ENCODE measurements at regions not wholly inside any gene's neighbourhood (a gene's known extent, or its start where the extent isn't known, plus 50 kb on each side); places are given as distances from the start of the nearest gene placed in this dataset.

DNA sequence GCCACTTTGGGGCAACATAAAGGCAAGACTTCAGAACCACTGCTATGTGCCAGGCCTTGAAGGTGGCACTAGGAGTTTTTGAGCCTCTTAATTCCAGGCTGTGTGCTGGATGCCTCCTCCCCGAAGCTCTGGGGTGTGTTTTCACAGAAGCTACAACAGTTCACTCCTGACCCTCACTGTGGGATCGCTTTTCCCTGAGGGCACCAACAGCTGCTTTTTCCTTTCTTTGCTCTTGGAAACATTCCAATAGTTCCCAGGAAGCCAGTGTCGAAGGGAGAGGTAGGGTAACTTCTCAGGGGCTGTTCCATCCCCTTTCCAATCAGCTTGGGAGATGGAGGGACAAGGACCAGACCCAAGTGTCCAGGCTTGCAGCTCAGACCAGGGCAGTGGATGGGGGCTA, 153.4 kb downstream of the C1orf94 start:
- Histone ChIP-seq H3K36me3 (no peaks in the 10 kb centered on the region), H3K4me3 (no peak overlapping the region), H3K27me3 (peaks cover 0 to 18% (median 0%) of the 10 kb centered on the region in 4 donors), H3K27ac (replicated peaks in 1 of 4) (no peak overlapping the region), H3K4me1 (no peaks in the 10 kb centered on the region), H3K9me3 (no peaks in the 10 kb centered on the region)
- WGBS, result 56% methylated on average over 3 of the region's 3 CpGs
- TF ChIP-seq, protein P1, sequence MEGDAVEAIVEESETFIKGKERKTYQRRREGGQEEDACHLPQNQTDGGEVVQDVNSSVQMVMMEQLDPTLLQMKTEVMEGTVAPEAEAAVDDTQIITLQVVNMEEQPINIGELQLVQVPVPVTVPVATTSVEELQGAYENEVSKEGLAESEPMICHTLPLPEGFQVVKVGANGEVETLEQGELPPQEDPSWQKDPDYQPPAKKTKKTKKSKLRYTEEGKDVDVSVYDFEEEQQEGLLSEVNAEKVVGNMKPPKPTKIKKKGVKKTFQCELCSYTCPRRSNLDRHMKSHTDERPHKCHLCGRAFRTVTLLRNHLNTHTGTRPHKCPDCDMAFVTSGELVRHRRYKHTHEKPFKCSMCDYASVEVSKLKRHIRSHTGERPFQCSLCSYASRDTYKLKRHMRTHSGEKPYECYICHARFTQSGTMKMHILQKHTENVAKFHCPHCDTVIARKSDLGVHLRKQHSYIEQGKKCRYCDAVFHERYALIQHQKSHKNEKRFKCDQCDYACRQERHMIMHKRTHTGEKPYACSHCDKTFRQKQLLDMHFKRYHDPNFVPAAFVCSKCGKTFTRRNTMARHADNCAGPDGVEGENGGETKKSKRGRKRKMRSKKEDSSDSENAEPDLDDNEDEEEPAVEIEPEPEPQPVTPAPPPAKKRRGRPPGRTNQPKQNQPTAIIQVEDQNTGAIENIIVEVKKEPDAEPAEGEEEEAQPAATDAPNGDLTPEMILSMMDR (IDR thresholded peaks at IDR 0.05), result no peak
- no peak for TF ChIP-seq POLR2A (IDR thresholded peaks at IDR 0.05; ENCODE audit: low read depth)
- TF ChIP-seq POLR2AphosphoS5 (IDR thresholded peaks at IDR 0.05), result no peak
- no peak for TF ChIP-seq EP300 (IDR thresholded peaks at IDR 0.05)
- no peak for DNase-seq (ENCODE audit: extremely low spot score)
- intact Hi-C loops (cut with DNase I), result no loop called here

DNA sequence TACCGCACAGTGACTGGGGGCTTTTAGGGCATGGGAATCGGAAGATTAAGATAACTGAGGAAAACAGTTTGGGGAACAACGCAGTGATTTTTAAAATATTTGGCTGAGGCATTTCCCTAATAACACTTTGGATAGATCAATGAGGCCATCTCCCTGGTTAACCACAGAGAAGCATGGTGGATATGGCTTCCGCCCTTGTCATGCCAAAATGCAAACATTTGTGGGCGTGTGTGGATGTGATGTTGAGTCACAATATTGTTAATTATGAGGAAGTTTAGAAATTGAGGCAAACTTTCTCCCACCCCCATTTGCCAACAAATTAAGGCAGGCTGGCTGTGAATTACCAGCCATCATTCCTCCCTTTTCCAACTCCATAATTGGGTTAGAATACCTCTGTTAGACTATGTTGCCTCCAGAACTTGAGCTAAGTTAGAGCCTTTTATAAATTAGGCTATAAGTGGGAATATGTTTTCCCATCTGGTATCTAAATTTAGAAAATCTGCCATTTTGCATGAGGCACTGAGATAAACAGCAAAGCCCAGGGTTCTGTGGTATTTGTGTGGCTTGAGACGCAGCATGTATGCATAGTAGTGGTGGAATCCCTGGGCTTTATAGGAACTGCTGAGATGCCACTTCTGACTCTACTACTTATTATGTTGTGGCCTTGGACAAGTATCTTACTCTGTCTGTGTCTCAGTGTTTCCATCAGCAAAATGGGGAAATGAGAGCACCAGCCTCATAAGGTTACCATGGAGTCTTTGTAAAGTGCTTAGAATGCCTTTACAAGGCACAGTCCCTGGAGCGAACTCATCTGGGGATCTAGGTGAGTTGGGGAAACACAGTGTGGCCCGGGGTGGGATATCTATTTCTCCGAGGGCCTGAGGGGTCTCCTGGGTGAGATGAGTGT, 154.6 kb downstream of the C1orf94 start:
- DNase-seq (ENCODE audit: extremely low spot score), result no peak
- TF ChIP-seq POLR2AphosphoS5 (IDR thresholded peaks at IDR 0.05), result no peak
- TF ChIP-seq, protein P1 (IDR thresholded peaks at IDR 0.05), result no peak
- H3K27ac ChIP-seq (replicated peaks in 1 of 4), result no peak overlapping the region
- no peak overlapping the region for H3K4me3 ChIP-seq
- 91% methylated on average over 9 of the region's 9 CpGs for WGBS
- intact Hi-C loops (cut with DNase I), result no loop called here
- H3K9me3 ChIP-seq, result no peaks in the 10 kb centered on the region
- peaks cover 0 to 19% (median 0%) of the 10 kb centered on the region in 4 donors for H3K27me3 ChIP-seq
- H3K36me3 ChIP-seq, result no peaks in the 10 kb centered on the region
- H3K4me1 ChIP-seq, result no peaks in the 10 kb centered on the region

DNA sequence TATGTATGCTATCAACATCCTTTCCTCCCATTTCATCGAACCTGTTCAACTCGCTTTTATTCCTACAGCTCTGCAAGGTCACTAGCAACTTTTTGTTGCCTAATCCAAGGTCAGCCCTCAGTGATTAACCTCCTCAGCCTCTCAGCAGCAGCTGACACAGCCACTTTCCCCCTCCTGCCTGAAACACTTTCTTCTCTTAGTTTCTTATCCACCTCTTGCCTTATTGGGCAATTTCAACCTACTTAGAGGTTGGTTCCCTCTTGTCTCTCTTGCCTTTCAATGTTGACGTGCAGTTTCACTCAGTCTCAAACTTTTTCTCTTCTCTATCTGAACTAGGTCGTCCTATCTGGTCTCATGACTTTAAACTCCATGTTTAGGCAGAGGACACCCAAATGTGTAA, 156.3 kb downstream of the C1orf94 start:
- no peak overlapping the region for H3K4me3 ChIP-seq
- intact Hi-C loops (cut with DNase I), result no loop called here
- TF ChIP-seq POLR2AphosphoS5 (IDR thresholded peaks at IDR 0.05) (no peak), POLR2A (IDR thresholded peaks at IDR 0.05; ENCODE audit: low read depth) (no peak), EP300 (IDR thresholded peaks at IDR 0.05) (no peak)
- TF ChIP-seq, protein P1 (IDR thresholded peaks at IDR 0.05), result no peak
- H3K9me3 ChIP-seq, result no peaks in the 10 kb centered on the region
- H3K27me3 ChIP-seq, result peaks cover 0 to 10% (median 0%) of the 10 kb centered on the region in 4 donors
- no peak overlapping the region for H3K27ac ChIP-seq (replicated peaks in 1 of 4)
- H3K4me1 ChIP-seq, result no peaks in the 10 kb centered on the region
- 46% methylated on average over 3 of the region's 4 CpGs for WGBS
- H3K36me3 ChIP-seq, result no peaks in the 10 kb centered on the region
- no peak for DNase-seq (ENCODE audit: extremely low spot score)

GRCh38 chr1:34338871-34339270, 162.2 kb downstream of the C1orf94 start:
- TF ChIP-seq POLR2AphosphoS5 (IDR thresholded peaks at IDR 0.05), result no peak
- TF ChIP-seq, protein P1 (IDR thresholded peaks at IDR 0.05), result no peak
- TF ChIP-seq EP300 (IDR thresholded peaks at IDR 0.05), result no peak
- no peak for TF ChIP-seq POLR2A (IDR thresholded peaks at IDR 0.05; ENCODE audit: low read depth)
- 84% methylated on average over 1 of the region's 1 CpG for WGBS
- H3K4me1 ChIP-seq, result no peaks in the 10 kb centered on the region

More at GRCh38 chr1:34338871-34339270, 162.2 kb downstream of the C1orf94 start:
- Histone ChIP-seq H3K36me3 (no peaks in the 10 kb centered on the region), H3K9me3 (no peaks in the 10 kb centered on the region), H3K27me3 (peaks cover 0 to 12% (median 0%) of the 10 kb centered on the region in 4 donors), H3K4me3 (no peak overlapping the region), H3K27ac (replicated peaks in 1 of 4) (no peak overlapping the region)
- DNase-seq (ENCODE audit: extremely low spot score), result no peak
- intact Hi-C loops (cut with DNase I), result no loop called here

Data from esophagus muscularis mucosa (tissue), 4 donors.